PFSK-1 (cell line): ENCODE measurements at regions not wholly inside any gene's neighbourhood (a gene's known extent, or its start where the extent isn't known, plus 50 kb on each side); places are given as distances from the start of the nearest gene placed in this dataset.
A peak's percentile ranks its signal among the peaks of the same experiment; 100 is the strongest.

Experiments
- FOXP2 ChIP-seq: optimal IDR thresholded peaks from 2 replicates; pipeline ENCODE3; 2011; ENCODE audit warnings: borderline replicate concordance, control low read depth, inconsistent platforms; ENCODE audit not compliant: insufficient read depth; ENCODE audit errors: extremely low read length, extremely low read depth
- POLR2AphosphoS5 ChIP-seq: IDR thresholded peaks from 2 replicates; pipeline ENCODE4 v1.6.1; 2012; ENCODE audit warnings: low read depth, mild to moderate bottlenecking, control low read depth, low read length, moderate library complexity
- SIN3A ChIP-seq: IDR thresholded peaks from 2 replicates; pipeline ENCODE4 v1.6.1; 2012; ENCODE audit warnings: mild to moderate bottlenecking, low read length, moderate library complexity, borderline replicate concordance; ENCODE audit not compliant: insufficient read depth
- TAF1 ChIP-seq: IDR thresholded peaks from 2 replicates; pipeline ENCODE4 v1.6.1; 2012; ENCODE audit warnings: low read length, control low read depth, borderline replicate concordance; ENCODE audit not compliant: insufficient read depth
- TF ChIP-seq, protein P1 (sequence below), 2 experiments: IDR thresholded peaks; 2 replicates each; pipeline versions ENCODE4 v1.6.1 to v1.8.0; 2011 to 2012; ENCODE audit warnings: low read depth in 2 of 2, low read length in 2 of 2, control low read depth in 1 of 2, inconsistent platforms in 1 of 2, mild to moderate bottlenecking in 1 of 2, moderate library complexity in 1 of 2; ENCODE audit not compliant: insufficient read depth in 1 of 2

DNA sequence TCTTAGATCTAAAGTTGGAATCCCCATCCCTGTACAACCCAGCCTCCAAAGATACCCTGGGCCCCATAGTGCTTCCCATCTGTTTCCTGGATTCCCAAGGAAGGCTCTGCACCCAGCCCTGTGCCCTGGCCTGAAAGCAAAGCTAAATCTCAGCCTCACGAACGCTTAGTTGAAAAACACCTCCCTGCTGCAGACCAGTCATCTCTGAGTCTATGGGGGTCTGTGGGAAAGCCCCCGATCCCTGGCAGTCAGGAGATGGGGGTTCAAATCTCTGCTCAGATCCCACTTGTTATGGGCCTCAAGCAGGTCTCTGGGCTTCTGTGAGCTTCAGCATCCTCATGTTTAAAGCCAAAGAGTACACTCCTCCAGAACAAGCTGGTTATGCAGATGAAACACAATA is 210.5 kb upstream of the GRIK3 start:
- TF ChIP-seq FOXP2 (no peak), TAF1 (no peak), POLR2AphosphoS5 (no peak), SIN3A (no peak)
- TF ChIP-seq, protein P1, sequence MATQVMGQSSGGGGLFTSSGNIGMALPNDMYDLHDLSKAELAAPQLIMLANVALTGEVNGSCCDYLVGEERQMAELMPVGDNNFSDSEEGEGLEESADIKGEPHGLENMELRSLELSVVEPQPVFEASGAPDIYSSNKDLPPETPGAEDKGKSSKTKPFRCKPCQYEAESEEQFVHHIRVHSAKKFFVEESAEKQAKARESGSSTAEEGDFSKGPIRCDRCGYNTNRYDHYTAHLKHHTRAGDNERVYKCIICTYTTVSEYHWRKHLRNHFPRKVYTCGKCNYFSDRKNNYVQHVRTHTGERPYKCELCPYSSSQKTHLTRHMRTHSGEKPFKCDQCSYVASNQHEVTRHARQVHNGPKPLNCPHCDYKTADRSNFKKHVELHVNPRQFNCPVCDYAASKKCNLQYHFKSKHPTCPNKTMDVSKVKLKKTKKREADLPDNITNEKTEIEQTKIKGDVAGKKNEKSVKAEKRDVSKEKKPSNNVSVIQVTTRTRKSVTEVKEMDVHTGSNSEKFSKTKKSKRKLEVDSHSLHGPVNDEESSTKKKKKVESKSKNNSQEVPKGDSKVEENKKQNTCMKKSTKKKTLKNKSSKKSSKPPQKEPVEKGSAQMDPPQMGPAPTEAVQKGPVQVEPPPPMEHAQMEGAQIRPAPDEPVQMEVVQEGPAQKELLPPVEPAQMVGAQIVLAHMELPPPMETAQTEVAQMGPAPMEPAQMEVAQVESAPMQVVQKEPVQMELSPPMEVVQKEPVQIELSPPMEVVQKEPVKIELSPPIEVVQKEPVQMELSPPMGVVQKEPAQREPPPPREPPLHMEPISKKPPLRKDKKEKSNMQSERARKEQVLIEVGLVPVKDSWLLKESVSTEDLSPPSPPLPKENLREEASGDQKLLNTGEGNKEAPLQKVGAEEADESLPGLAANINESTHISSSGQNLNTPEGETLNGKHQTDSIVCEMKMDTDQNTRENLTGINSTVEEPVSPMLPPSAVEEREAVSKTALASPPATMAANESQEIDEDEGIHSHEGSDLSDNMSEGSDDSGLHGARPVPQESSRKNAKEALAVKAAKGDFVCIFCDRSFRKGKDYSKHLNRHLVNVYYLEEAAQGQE (IDR thresholded peaks at IDR 0.05; ENCODE audit: insufficient read depth in 1 of 2, low read depth in 2 of 2, low read length in 2 of 2), result no peak

DNA sequence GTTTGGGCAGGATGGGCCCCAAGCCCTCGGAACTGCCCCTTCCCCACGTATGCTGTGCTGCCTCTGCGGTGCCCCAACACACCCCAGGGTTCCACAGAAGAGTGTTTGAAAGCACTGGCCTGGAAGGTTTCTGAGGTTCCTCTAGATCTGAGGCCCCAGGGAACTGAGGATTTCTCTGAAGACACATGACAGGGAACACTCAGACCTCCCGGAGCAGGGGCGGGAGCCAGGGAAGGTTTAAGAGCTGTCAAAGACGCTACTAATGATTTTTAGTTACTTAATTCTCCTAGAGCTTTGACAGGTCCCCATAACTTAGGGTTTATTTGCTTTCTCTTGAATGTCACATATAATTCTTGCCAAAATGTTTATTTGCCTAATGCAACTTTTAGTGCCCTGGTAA is 212.3 kb upstream of the GRIK3 start:
- no peak for TF ChIP-seq FOXP2
- TF ChIP-seq POLR2AphosphoS5, result no peak
- TF ChIP-seq, protein P1 (IDR thresholded peaks at IDR 0.05; ENCODE audit: insufficient read depth in 1 of 2, low read depth in 2 of 2, low read length in 2 of 2), result no peak
- no peak for TF ChIP-seq TAF1
- TF ChIP-seq SIN3A, result no peak

DNA sequence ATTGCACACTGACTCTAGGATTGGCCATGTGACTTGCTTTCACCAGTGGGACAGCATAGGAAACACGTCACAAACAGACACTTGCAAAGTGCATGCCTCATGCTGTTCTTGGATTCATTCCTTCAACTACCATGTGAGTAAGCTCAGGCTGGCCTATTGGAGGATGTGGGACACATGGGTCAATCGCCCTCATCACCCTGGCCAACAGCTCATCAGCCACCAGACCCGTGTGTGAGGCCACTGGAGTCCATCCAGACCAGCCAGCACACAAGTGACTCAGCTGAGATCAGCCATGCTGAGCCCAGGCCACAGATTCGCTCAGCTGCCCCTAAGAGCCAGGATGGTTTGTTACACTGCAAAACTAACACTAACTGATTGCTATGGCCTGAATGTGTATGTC is 216.1 kb upstream of the GRIK3 start:
- no peak for TF ChIP-seq SIN3A
- TF ChIP-seq, protein P1 (IDR thresholded peaks at IDR 0.05; ENCODE audit: insufficient read depth in 1 of 2, low read depth in 2 of 2, low read length in 2 of 2), result no peak
- no peak for TF ChIP-seq TAF1
- TF ChIP-seq POLR2AphosphoS5, result no peak
- TF ChIP-seq FOXP2, result no peak

DNA sequence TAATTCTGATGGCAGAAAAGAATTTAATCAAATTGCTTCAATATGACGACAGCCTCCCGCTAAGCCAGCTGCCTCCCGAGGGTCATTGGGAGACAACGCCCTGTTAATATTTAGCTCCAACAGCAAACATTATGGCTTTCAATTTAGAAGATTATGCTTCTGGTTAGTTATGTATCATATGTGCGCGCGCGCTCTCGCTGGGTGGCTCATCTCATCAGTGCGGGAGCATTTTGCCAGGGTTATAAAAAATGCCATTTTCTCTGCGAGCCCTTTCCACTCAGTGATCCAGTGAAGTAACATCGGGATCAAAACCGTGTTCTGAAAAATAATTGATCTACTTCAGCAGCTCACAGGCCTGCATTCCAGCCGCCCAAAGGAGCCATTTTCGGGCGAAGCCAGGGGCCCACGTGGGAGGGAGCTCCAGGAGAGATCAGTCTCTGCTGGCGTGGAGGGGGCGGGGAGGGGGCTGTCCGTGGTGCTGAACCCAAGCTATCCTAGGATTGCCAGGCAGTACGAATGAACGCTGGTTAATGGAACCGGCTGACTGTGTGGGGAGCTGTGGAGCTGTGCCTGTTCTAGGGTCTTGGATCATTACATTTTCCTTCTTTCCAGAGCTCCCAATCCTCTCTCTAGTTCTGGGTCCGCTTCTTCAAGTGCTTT is 219.1 kb upstream of the ZC3H12A start:
- TF ChIP-seq, protein P1 (IDR thresholded peaks at IDR 0.05; ENCODE audit: insufficient read depth in 1 of 2, low read depth in 2 of 2, low read length in 2 of 2), result peak; percentile 91 to 98
- no peak for TF ChIP-seq TAF1

DNA sequence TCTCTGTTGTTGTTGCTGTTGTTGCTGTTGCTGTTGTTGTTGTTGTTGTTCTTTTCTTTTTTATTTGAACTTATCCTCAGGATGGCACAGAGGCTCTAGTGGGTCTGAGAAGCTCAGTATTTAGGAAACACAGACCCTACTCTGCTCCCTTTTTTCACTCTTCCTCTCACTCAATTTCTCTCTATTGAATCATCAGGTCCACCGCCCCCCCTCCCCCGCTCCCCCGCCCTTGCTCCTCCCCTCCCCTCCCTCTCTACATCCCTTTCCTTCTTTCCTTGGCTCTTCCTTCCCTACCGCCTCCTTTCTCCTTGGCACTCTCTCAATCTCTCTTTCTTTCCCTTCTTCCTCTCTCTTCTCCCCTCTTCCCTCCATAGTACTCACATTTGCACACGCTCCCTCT is 218.5 kb upstream of the ZC3H12A start:
- TF ChIP-seq, protein P1 (IDR thresholded peaks at IDR 0.05; ENCODE audit: insufficient read depth in 1 of 2, low read depth in 2 of 2, low read length in 2 of 2), result no peak
- TF ChIP-seq SIN3A, result no peak
- no peak for TF ChIP-seq TAF1
- TF ChIP-seq POLR2AphosphoS5, result no peak
- no peak for TF ChIP-seq FOXP2
